ENCODE measurements at regions not wholly inside any gene's neighbourhood (a gene's known extent, or its start where the extent isn't known, plus 50 kb on each side); places are given as distances from the start of the nearest gene placed in this dataset.

GRCh38 chr7:1339611-1340010 is 106.9 kb downstream of the UNCX start:
- no peak for ATAC-seq
- Histone ChIP-seq H3K27ac (no peak overlapping the region), H3K36me3 (no peaks in the 10 kb centered on the region), H3K4me3 (no peak overlapping the region), H3K27me3 (peaks cover 86% of the 10 kb centered on the region), H3K9me3 (peaks cover 0 to 37% (median 0%) of the 10 kb centered on the region in 3 donors), H3K4me1 (no peaks in the 10 kb centered on the region)
- 69% methylated on average over 2 of the region's 2 CpGs; no CpG with 5 or more reads in 1 of the 2 donors for WGBS, 2 donors (ENCODE audit: low coverage in 1 of 2)
- TF ChIP-seq CTCF (IDR thresholded peaks at IDR 0.05) (no peak), POLR2AphosphoS5 (IDR thresholded peaks at IDR 0.05) (no peak), EP300 (IDR thresholded peaks at IDR 0.05) (no peak), POLR2A (IDR thresholded peaks at IDR 0.05) (no peak)

- no peak overlapping the region for H3K27ac ChIP-seq
- no peaks in the 10 kb centered on the region for H3K4me1 ChIP-seq
- no peak overlapping the region for H3K4me3 ChIP-seq
- H3K36me3 ChIP-seq = no peaks in the 10 kb centered on the region
- TF ChIP-seq CTCF (IDR thresholded peaks at IDR 0.05) (no peak), POLR2AphosphoS5 (IDR thresholded peaks at IDR 0.05) (no peak), POLR2A (IDR thresholded peaks at IDR 0.05) (no peak), EP300 (IDR thresholded peaks at IDR 0.05) (no peak)
- peaks cover 86% of the 10 kb centered on the region for H3K27me3 ChIP-seq
- WGBS, 2 donors (ENCODE audit: low coverage in 1 of 2) = no CpG with 5 or more reads among the region's 3 CpGs
- peaks cover 0 to 37% (median 0%) of the 10 kb centered on the region in 3 donors for H3K9me3 ChIP-seq
- ATAC-seq = no peak
These were observed 107.4 kb downstream of the UNCX start for GRCh38 chr7:1340031-1340430.

GRCh38 chr7:1340461-1341360 is 108.0 kb downstream of the UNCX start:
- peaks cover 0 to 32% (median 0%) of the 10 kb centered on the region in 3 donors for H3K9me3 ChIP-seq
- H3K36me3 ChIP-seq = no peaks in the 10 kb centered on the region
- WGBS, 2 donors (ENCODE audit: low coverage in 1 of 2) = 39 to 63% methylated on average over 7 to 9 of the region's 29 CpGs
- no peak for ATAC-seq
- no peaks in the 10 kb centered on the region for H3K4me1 ChIP-seq
- H3K27ac ChIP-seq = no peak overlapping the region
- H3K27me3 ChIP-seq = peaks cover 88% of the 10 kb centered on the region
- TF ChIP-seq POLR2AphosphoS5 (IDR thresholded peaks at IDR 0.05) (no peak), CTCF (IDR thresholded peaks at IDR 0.05) (no peak), EP300 (IDR thresholded peaks at IDR 0.05) (no peak), POLR2A (IDR thresholded peaks at IDR 0.05) (no peak)
- no peak overlapping the region for H3K4me3 ChIP-seq

GRCh38 chr7:1341361-1342089 is 108.9 kb downstream of the UNCX start:
- no peak overlapping the region for H3K27ac ChIP-seq
- no peaks in the 10 kb centered on the region for H3K36me3 ChIP-seq
- peaks cover 0 to 24% (median 0%) of the 10 kb centered on the region in 3 donors for H3K9me3 ChIP-seq
- H3K27me3 ChIP-seq = peaks cover 91% of the 10 kb centered on the region
- no peak for ATAC-seq
- no peak overlapping the region for H3K4me3 ChIP-seq
- TF ChIP-seq CTCF (IDR thresholded peaks at IDR 0.05) (no peak), EP300 (IDR thresholded peaks at IDR 0.05) (no peak), POLR2AphosphoS5 (IDR thresholded peaks at IDR 0.05) (no peak), POLR2A (IDR thresholded peaks at IDR 0.05) (no peak)
- WGBS, 2 donors (ENCODE audit: low coverage in 1 of 2) = 58 to 80% methylated on average over 1 to 4 of the region's 20 CpGs
- no peaks in the 10 kb centered on the region for H3K4me1 ChIP-seq

Measured in gastroesophageal sphincter (tissue), 4 donors.